ENCODE measurements at regions not wholly inside any gene's neighbourhood (a gene's known extent, or its start where the extent isn't known, plus 50 kb on each side); places are given as distances from the start of the nearest gene placed in this dataset.

- ATAC-seq (ENCODE audit: low FRiP score in 2 of 2) (peak in 1 of 2 donors; percentile 75), DNase-seq (no peak)
- H3K4me3 ChIP-seq = no peak overlapping the region
- WGBS, 2 donors = 74 to 79% methylated on average over 1 of the region's 1 CpG
- no peak overlapping the region for H3K27ac ChIP-seq
- no peak for TF ChIP-seq POLR2A (IDR thresholded peaks at IDR 0.05)
- no peaks in the 10 kb centered on the region for H3K36me3 ChIP-seq
- peaks cover 7 to 11% (median 8%) of the 10 kb centered on the region in 4 donors for H3K4me1 ChIP-seq
- no peaks in the 10 kb centered on the region for H3K9me3 ChIP-seq
- H3K27me3 ChIP-seq = no peaks in the 10 kb centered on the region
These were observed 67.0 kb upstream of the MAX start for GRCh38 chr14:65169351-65169750.

GRCh38 chr14:65170318-65170717 is 68.0 kb upstream of the MAX start:
- Histone ChIP-seq H3K4me3 (no peak overlapping the region), H3K4me1 (peaks cover 4 to 8% (median 7%) of the 10 kb centered on the region in 4 donors), H3K36me3 (no peaks in the 10 kb centered on the region), H3K9me3 (no peaks in the 10 kb centered on the region), H3K27ac (no peak overlapping the region), H3K27me3 (no peaks in the 10 kb centered on the region)
- no peak for TF ChIP-seq CTCF (IDR thresholded peaks at IDR 0.05)
- TF ChIP-seq POLR2AphosphoS5 (IDR thresholded peaks at IDR 0.05) = no peak
- TF ChIP-seq EP300 (IDR thresholded peaks at IDR 0.05) = no peak
- no peak for TF ChIP-seq POLR2A (IDR thresholded peaks at IDR 0.05)
- 67 to 82% methylated on average over 7 of the region's 7 CpGs for WGBS, 2 donors
- DNase-seq = no peak
- ATAC-seq (ENCODE audit: low FRiP score in 2 of 2) = no peak

- Histone ChIP-seq H3K27me3 (no peaks in the 10 kb centered on the region), H3K4me3 (peak overlapping the region in 2 of 4 donors; percentile 9 to 19), H3K27ac (no peak overlapping the region), H3K4me1 (peaks cover 4 to 8% (median 7%) of the 10 kb centered on the region in 4 donors), H3K9me3 (no peaks in the 10 kb centered on the region), H3K36me3 (no peaks in the 10 kb centered on the region)
- TF ChIP-seq POLR2AphosphoS5 (IDR thresholded peaks at IDR 0.05) (no peak), POLR2A (IDR thresholded peaks at IDR 0.05) (no peak), EP300 (IDR thresholded peaks at IDR 0.05) (no peak), CTCF (IDR thresholded peaks at IDR 0.05) (peak in 1 of 6 experiments; percentile 11)
- 8 to 15% methylated on average over 15 to 17 of the region's 17 CpGs for WGBS, 2 donors
- ATAC-seq (ENCODE audit: low FRiP score in 2 of 2) (peak in 1 of 2 donors; percentile 73), DNase-seq (peak in 1 of 2 donors; percentile 46)
These were observed 68.6 kb upstream of the MAX start for GRCh38 chr14:65170768-65171507.

- no peak for DNase-seq
- no peaks in the 10 kb centered on the region for H3K9me3 ChIP-seq
- WGBS, 2 donors = 31 to 50% methylated on average over 12 to 13 of the region's 13 CpGs
- H3K27me3 ChIP-seq = no peaks in the 10 kb centered on the region
- no peaks in the 10 kb centered on the region for H3K36me3 ChIP-seq
- H3K4me1 ChIP-seq = peaks cover 4 to 8% (median 7%) of the 10 kb centered on the region in 4 donors
- no peak overlapping the region for H3K4me3 ChIP-seq
- H3K27ac ChIP-seq = no peak overlapping the region
- peak in 1 of 2 donors; percentile 19 for ATAC-seq (ENCODE audit: low FRiP score in 2 of 2)
- TF ChIP-seq CTCF (IDR thresholded peaks at IDR 0.05) (no peak), POLR2AphosphoS5 (IDR thresholded peaks at IDR 0.05) (no peak), POLR2A (IDR thresholded peaks at IDR 0.05) (no peak), EP300 (IDR thresholded peaks at IDR 0.05) (no peak)
These were observed 71.8 kb upstream of the MAX start for GRCh38 chr14:65173973-65174693.

GRCh38 chr14:65174783-65175182 is 72.5 kb upstream of the MAX start:
- no peaks in the 10 kb centered on the region for H3K36me3 ChIP-seq
- 90 to 92% methylated on average over 3 of the region's 3 CpGs for WGBS, 2 donors
- H3K9me3 ChIP-seq = no peaks in the 10 kb centered on the region
- no peak for ATAC-seq (ENCODE audit: low FRiP score in 2 of 2)
- H3K27me3 ChIP-seq = no peaks in the 10 kb centered on the region
- peaks cover 5 to 8% (median 7%) of the 10 kb centered on the region in 4 donors for H3K4me1 ChIP-seq
- no peak for TF ChIP-seq POLR2A (IDR thresholded peaks at IDR 0.05)
- TF ChIP-seq POLR2AphosphoS5 (IDR thresholded peaks at IDR 0.05) = no peak
- no peak for TF ChIP-seq EP300 (IDR thresholded peaks at IDR 0.05)
- no peak for TF ChIP-seq CTCF (IDR thresholded peaks at IDR 0.05)
- no peak overlapping the region for H3K4me3 ChIP-seq
- DNase-seq = no peak
- no peak overlapping the region for H3K27ac ChIP-seq

Data from upper lobe of left lung (tissue), 6 donors.